ENCODE measurements at regions not wholly inside any gene's neighbourhood (a gene's known extent, or its start where the extent isn't known, plus 50 kb on each side); places are given as distances from the start of the nearest gene placed in this dataset.

GRCh38 chr6:169965657-169966311, 214.4 kb downstream of the ERMARD start:
- H3K4me1 ChIP-seq (ENCODE audit: control insufficient read depth, insufficient read depth, low read length, poor library complexity, severe bottlenecking) = no peaks in the 10 kb centered on the region
- H3K36me3 ChIP-seq (ENCODE audit: control insufficient read depth, insufficient read depth, low read length) = no peaks in the 10 kb centered on the region
- Mint-ChIP-seq H3K36me3 (no peaks in the 10 kb centered on the region), H3K4me1 (peaks cover 0 to 3% (median 1%) of the 10 kb centered on the region in 4 donors), H3K27me3 (no peaks in the 10 kb centered on the region), H3K27ac (no peak overlapping the region), H3K9me3 (no peaks in the 10 kb centered on the region), H3K4me3 (no peak overlapping the region)
- no peak overlapping the region for H3K4me3 ChIP-seq (ENCODE audit: low read depth, low read length)
- H3K9me3 ChIP-seq (ENCODE audit: control insufficient read depth in 2 of 2, low read length in 2 of 2) = no peaks in the 10 kb centered on the region
- no peak for DNase-seq
- no peaks in the 10 kb centered on the region for H3K27me3 ChIP-seq (ENCODE audit: control insufficient read depth, insufficient read depth, low read length)
- ATAC-seq (ENCODE audit: low read depth in 2 of 2) = no peak
- H3K27ac ChIP-seq (ENCODE audit: insufficient read depth, low read length, poor library complexity, severe bottlenecking) = no peak overlapping the region

DNA sequence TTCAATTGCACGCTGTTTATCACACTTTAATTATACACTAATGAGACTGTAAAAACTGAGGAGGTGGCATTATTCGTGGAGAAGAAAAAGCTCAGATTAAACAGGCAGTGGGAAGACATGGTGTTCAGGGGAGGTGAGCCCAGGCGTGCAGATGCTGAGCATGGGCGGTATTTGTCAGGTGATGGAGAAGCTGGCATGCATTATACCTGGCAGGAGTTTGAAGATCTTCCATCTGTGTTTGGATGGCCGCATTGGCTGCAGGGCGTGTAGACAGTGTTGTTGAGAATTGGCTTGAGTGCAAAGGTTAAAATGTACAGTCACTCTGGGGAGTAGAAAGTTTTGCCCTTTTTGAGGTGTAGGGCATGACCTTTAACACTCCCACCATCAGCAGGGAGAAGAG, 213.8 kb downstream of the ERMARD start:
- DNase-seq (no peak), ATAC-seq (ENCODE audit: low read depth in 2 of 2) (no peak)
- Histone ChIP-seq H3K4me1 (ENCODE audit: control insufficient read depth, insufficient read depth, low read length, poor library complexity, severe bottlenecking) (no peaks in the 10 kb centered on the region), H3K4me3 (ENCODE audit: low read depth, low read length) (no peak overlapping the region), H3K27ac (ENCODE audit: insufficient read depth, low read length, poor library complexity, severe bottlenecking) (no peak overlapping the region), H3K9me3 (ENCODE audit: control insufficient read depth in 2 of 2, low read length in 2 of 2) (no peaks in the 10 kb centered on the region), H3K27me3 (ENCODE audit: control insufficient read depth, insufficient read depth, low read length) (no peaks in the 10 kb centered on the region), H3K36me3 (ENCODE audit: control insufficient read depth, insufficient read depth, low read length) (no peaks in the 10 kb centered on the region)
- Mint-ChIP-seq H3K27ac (no peak overlapping the region), H3K36me3 (no peaks in the 10 kb centered on the region), H3K4me3 (no peak overlapping the region), H3K27me3 (no peaks in the 10 kb centered on the region), H3K9me3 (no peaks in the 10 kb centered on the region), H3K4me1 (peaks cover 0 to 3% (median 1%) of the 10 kb centered on the region in 4 donors)

DNA sequence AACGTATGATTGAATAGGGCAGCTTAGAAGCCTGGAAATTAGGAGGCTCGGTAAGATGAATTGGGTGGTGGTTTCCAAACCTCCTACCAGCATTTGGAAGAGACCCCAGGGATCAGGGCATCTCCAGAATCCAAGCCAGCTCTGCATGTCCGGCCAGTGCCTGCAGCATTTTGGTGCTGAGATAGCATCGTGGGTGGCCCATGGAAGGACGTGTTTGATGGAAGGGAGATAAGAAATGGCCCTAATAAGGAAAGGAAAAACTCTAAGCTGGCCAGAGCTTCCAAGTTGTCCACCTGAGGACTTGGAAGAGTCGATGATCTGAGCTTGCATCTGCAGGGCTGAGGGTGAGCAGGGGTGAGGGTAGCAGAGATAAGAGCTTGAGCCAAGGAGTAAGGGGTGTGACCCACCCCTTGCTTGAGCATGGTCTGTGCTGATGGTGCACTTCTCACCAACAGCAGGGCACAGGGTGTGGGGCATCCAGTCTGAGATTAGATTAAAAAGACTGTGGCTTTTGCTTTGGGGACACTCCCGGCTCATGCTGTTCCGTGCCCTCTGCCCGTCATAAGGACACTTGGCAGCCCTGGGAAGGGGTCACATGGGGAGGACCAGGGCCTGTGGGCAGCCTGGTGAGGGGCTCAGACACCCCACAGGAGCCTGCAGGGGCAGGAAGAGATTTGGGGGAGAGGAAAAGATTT, 213.2 kb downstream of the ERMARD start:
- Mint-ChIP-seq H3K36me3 (no peaks in the 10 kb centered on the region), H3K4me3 (peak overlapping the region in 1 of 4 donors; percentile 0), H3K27me3 (peaks cover 1% of the 10 kb centered on the region), H3K9me3 (no peaks in the 10 kb centered on the region), H3K27ac (no peak overlapping the region), H3K4me1 (peaks cover 0 to 3% (median 1%) of the 10 kb centered on the region in 4 donors)
- Histone ChIP-seq H3K27ac (ENCODE audit: insufficient read depth, low read length, poor library complexity, severe bottlenecking) (no peak overlapping the region), H3K9me3 (ENCODE audit: control insufficient read depth in 2 of 2, low read length in 2 of 2) (no peaks in the 10 kb centered on the region), H3K36me3 (ENCODE audit: control insufficient read depth, insufficient read depth, low read length) (no peaks in the 10 kb centered on the region), H3K4me3 (ENCODE audit: low read depth, low read length) (no peak overlapping the region), H3K4me1 (ENCODE audit: control insufficient read depth, insufficient read depth, low read length, poor library complexity, severe bottlenecking) (no peaks in the 10 kb centered on the region), H3K27me3 (ENCODE audit: control insufficient read depth, insufficient read depth, low read length) (peaks cover 3% of the 10 kb centered on the region)
- no peak for ATAC-seq (ENCODE audit: low read depth in 2 of 2)
- no peak for DNase-seq

DNA sequence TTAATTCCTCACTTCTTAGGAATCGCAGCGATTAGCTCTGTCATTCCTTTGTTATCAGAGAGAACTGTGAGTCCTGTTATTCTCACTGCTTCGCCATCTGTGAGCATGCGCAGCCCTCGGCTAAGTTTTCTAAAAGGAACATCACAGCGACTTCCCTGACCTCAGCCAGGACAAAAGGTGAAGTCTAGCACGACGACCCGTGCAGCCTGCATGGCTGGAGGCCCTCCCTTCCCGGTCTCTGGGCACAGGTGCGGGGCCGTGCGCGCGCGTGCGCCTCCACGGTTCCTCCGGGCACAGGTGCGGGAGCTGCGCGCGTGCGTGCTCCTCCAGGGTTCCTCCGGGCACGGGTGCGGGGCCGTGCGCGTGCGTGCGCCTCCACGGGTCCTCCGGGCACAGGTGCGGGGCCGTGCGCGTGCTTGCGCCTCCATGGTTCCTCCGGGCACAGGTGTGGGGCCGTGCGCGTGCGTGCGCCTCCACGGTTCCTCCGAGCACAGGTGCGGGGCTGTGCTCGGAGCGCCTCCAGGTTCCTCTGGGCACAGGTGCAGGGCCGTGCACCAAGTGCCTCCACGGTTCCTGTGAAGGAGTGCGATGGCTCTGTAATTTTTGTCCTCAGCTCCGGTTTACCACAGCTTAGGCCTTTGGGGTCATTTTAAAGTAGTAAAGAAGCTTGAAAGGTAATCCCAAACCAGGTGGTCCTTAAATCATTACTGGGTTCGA, 212.3 kb downstream of the ERMARD start:
- no peaks in the 10 kb centered on the region for H3K9me3 ChIP-seq (ENCODE audit: control insufficient read depth in 2 of 2, low read length in 2 of 2)
- H3K36me3 ChIP-seq (ENCODE audit: control insufficient read depth, insufficient read depth, low read length) = no peaks in the 10 kb centered on the region
- no peaks in the 10 kb centered on the region for H3K36me3 Mint-ChIP-seq
- H3K4me3 ChIP-seq (ENCODE audit: low read depth, low read length) = no peak overlapping the region
- H3K27me3 Mint-ChIP-seq = peaks cover 6% of the 10 kb centered on the region
- peaks cover 3% of the 10 kb centered on the region for H3K27me3 ChIP-seq (ENCODE audit: control insufficient read depth, insufficient read depth, low read length)
- no peaks in the 10 kb centered on the region for H3K4me1 ChIP-seq (ENCODE audit: control insufficient read depth, insufficient read depth, low read length, poor library complexity, severe bottlenecking)
- H3K4me3 Mint-ChIP-seq = no peak overlapping the region
- ATAC-seq (ENCODE audit: low read depth in 2 of 2) (no peak), DNase-seq (no peak)
- no peaks in the 10 kb centered on the region for H3K9me3 Mint-ChIP-seq
- no peak overlapping the region for H3K27ac ChIP-seq (ENCODE audit: insufficient read depth, low read length, poor library complexity, severe bottlenecking)
- no peak overlapping the region for H3K27ac Mint-ChIP-seq
- peaks cover 0 to 11% (median 1%) of the 10 kb centered on the region in 4 donors for H3K4me1 Mint-ChIP-seq

- Mint-ChIP-seq H3K9me3 (peaks cover 0 to 3% (median 0%) of the 10 kb centered on the region in 7 donors), H3K36me3 (no peaks in the 10 kb centered on the region), H3K4me3 (peak overlapping the region in 2 of 4 donors; percentile 21 to 66), H3K27ac (peak overlapping the region in 2 of 3 donors; percentile 38 to 95), H3K4me1 (peaks cover 0 to 11% (median 1%) of the 10 kb centered on the region in 4 donors), H3K27me3 (peaks cover 14% of the 10 kb centered on the region)
- no peak overlapping the region for H3K4me3 ChIP-seq (ENCODE audit: low read depth, low read length)
- no peaks in the 10 kb centered on the region for H3K4me1 ChIP-seq (ENCODE audit: control insufficient read depth, insufficient read depth, low read length, poor library complexity, severe bottlenecking)
- peaks cover 3% of the 10 kb centered on the region for H3K27me3 ChIP-seq (ENCODE audit: control insufficient read depth, insufficient read depth, low read length)
- H3K9me3 ChIP-seq (ENCODE audit: control insufficient read depth in 2 of 2, low read length in 2 of 2) = no peaks in the 10 kb centered on the region
- ATAC-seq (ENCODE audit: low read depth in 2 of 2) (no peak), DNase-seq (no peak)
- no peaks in the 10 kb centered on the region for H3K36me3 ChIP-seq (ENCODE audit: control insufficient read depth, insufficient read depth, low read length)
- no peak overlapping the region for H3K27ac ChIP-seq (ENCODE audit: insufficient read depth, low read length, poor library complexity, severe bottlenecking)
Measured at GRCh38 chr6:169962604-169963469, 211.4 kb downstream of the ERMARD start.

DNA sequence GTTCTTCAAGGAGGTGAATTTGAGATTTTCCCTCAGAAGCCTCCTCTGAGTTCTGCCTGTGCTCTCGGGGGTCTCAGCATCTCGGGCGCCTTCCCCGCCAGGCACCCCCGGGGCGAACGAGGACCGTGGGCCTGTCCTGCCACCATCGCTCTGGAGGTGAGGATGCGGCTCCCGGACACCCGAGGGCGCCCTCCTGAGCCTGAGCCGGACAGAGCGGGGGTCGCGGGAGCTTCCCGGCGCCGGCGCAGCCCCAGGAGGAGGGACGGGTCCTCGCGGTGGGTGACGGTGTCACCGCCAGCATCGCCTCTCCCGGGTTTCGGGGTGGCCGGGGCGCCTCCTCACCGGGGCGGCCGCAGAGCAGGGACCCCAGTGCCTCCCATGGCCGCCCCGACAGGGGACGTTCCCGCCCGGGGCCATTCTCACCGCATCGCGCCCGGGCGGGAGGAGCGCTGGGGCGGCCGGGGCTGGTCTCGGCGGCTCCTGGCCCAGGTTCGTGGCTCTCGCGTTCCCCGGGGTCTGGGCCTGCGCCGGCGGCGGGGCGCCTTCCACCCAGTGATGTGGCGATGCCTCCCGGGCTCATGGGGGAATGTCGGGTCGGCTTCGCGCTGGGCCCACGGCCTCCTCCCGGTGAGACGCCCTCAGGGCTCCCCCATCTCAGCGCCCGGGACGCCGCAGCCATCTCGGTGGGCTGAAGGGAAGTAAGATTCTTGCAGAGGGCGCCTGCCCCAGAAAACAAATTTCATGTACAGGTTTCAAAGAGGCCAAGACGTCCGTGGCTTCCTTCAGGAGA, 210.5 kb downstream of the ERMARD start:
- H3K9me3 Mint-ChIP-seq = peaks cover 0 to 3% (median 0%) of the 10 kb centered on the region in 7 donors
- Histone ChIP-seq H3K27ac (ENCODE audit: insufficient read depth, low read length, poor library complexity, severe bottlenecking) (no peak overlapping the region), H3K4me1 (ENCODE audit: control insufficient read depth, insufficient read depth, low read length, poor library complexity, severe bottlenecking) (no peaks in the 10 kb centered on the region), H3K36me3 (ENCODE audit: control insufficient read depth, insufficient read depth, low read length) (no peaks in the 10 kb centered on the region), H3K4me3 (ENCODE audit: low read depth, low read length) (no peak overlapping the region), H3K9me3 (ENCODE audit: control insufficient read depth in 2 of 2, low read length in 2 of 2) (no peaks in the 10 kb centered on the region), H3K27me3 (ENCODE audit: control insufficient read depth, insufficient read depth, low read length) (peaks cover 3% of the 10 kb centered on the region)
- no peaks in the 10 kb centered on the region for H3K36me3 Mint-ChIP-seq
- DNase-seq = peak in 1 of 3 donors; percentile 13
- H3K27me3 Mint-ChIP-seq = peaks cover 14% of the 10 kb centered on the region
- peak overlapping the region in 2 of 3 donors; percentile 38 to 56 for H3K27ac Mint-ChIP-seq
- H3K4me3 Mint-ChIP-seq = peak overlapping the region in 2 of 4 donors; percentile 78 to 82
- no peak for ATAC-seq (ENCODE audit: low read depth in 2 of 2)
- H3K4me1 Mint-ChIP-seq = peaks cover 0 to 11% (median 1%) of the 10 kb centered on the region in 4 donors
